ENCODE measurements at regions not wholly inside any gene's neighbourhood (a gene's known extent, or its start where the extent isn't known, plus 50 kb on each side); places are given as distances from the start of the nearest gene placed in this dataset.

DNA sequence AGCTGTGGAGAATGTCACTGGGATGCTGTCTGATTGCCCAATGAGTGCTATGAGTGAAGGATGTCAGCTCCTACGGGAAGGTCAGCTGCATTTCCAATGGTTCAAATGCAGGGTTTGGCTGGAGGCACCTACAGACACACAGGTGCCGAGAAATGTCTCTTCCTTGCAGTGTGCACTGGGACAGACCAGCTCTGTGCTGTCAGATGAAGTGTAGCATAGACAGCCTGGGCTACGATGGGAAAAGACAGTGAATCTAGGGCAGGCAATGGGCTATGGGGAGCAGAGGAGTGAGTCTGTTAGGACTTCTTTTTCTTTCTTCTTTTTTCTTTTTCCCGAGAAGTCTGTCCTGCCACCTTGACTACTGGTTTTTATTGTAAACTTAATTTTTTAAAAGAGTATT is 223.1 kb upstream of the EOMES start:
- DNase-seq: no peak

DNA sequence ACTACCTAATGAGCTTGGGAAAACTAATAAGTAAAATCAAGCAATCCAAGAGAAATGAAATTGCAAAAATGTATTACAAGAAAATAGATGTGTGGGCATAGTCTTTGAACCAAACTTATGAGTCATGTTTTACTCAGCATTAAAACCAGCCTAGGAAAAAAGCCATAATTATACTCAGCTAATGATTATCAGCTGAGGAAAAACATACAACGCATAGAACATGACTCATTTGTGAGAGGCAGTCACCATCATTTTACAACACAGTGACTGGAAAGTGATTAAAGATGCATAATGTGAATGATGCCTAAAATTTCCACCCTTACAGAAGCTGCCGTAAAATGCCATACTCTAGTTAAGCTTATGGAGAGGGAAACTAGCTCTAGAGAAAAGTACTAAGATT is 238.0 kb upstream of the EOMES start:
- DNase-seq: no peak

DNA sequence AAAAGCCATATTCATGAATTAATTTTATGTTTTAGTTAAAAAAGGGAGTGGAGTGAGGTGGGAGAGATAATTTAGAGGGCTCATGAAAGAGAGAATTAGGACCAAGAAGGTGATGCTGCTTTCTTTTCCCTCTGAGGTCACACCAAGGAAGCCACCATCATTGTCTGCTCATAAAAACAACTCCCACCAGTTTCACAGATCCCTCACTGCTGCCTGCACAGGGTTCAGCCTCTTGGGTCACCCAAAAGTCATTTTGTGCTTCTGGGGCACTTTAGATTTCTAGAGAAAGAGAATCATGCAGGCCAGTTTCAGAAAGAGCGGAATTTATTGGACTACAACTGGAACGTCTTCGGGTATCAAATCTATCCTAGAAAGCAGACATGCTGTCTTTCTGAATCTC is 241.4 kb upstream of the EOMES start:
- DNase-seq: no peak

DNA sequence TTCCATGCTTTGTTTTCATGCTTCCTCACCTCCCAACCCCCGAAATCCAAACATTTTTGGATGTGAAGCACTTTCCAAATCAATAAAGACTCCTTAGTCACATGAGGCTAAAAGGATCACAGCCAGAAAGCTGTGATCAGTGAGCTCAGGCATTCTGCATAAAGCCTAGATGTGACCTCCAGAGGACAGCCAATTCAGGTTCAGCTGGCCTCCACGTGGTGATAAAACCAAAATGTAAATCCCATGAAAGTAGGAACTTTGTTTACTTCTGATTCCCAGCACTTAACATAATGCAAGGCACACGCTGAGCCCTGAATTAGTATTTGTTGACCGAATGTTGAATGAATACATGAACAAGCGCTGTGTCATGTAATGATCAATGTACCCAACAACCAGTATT is 249.5 kb upstream of the EOMES start:
- no peak for DNase-seq

DNA sequence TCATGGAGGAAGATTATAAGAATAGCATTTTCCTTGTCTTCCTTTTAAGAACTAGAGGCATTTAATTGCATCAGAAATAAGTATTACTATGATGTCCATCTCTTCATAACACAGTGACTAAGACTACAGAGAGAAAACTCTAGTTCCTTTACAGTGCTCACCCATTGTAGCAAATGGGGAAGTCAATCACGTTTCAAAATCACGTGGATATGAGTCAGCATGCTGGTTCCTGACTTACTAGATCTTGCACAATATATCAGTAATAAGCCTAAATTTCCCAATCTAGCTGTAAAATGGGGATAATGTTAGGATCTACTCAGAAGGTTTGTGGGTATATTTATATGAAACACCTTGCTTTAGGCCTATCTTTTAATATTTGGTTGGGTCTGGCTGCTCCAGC is 254.8 kb upstream of the EOMES start:
- DNase-seq: peak; percentile 10

DNA sequence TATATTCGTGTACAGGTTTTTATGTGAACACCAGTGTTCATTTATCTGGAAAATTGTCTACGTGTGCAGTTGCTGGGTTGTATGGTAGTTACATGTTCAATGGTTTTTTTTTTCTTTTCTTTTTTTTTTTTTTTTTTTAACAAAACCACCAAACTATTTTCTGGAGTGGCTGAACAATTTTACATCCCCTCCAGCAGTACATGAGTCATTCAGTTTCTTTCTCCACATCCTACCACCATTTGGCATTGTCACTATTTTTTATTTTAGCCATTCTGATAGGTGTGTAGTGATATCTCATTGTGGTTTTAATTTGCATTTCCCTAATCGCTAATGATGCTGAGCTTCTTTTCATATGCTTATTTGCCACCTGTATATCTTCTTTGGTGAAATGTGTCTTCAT is 256.3 kb upstream of the EOMES start:
- no peak for DNase-seq

DNA sequence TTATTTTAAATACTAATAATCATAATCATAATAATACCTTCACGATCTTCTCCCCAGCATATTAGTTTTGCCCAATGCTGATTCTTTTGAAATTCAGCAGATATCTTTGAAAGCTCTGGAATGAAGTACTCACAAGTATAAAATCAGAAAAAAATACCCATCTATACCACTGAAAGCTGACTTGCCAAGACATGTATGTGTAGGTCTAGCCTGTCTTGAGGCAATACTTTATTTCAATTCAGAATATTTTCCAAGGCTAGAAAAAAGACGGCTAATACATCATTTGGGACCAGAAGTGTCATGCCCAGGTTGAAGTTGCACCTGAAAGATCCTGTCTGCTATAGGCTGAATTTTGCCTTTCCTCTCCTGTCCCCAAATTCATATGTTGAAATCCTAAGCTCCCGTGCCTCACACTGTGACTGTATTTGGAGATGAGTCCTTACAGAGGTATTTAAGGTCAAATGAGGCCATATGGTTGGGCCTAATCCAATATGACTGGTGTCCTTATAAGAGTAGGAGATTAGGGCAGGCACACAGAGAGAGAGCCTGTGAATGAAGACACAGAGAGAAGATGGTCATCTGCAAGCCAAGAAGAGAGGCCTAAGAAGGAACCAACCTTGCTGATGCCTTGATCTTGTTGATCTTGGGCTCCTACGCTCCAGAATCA is 255.9 kb upstream of the CMC1 start:
- DNase-seq: no peak

DNA sequence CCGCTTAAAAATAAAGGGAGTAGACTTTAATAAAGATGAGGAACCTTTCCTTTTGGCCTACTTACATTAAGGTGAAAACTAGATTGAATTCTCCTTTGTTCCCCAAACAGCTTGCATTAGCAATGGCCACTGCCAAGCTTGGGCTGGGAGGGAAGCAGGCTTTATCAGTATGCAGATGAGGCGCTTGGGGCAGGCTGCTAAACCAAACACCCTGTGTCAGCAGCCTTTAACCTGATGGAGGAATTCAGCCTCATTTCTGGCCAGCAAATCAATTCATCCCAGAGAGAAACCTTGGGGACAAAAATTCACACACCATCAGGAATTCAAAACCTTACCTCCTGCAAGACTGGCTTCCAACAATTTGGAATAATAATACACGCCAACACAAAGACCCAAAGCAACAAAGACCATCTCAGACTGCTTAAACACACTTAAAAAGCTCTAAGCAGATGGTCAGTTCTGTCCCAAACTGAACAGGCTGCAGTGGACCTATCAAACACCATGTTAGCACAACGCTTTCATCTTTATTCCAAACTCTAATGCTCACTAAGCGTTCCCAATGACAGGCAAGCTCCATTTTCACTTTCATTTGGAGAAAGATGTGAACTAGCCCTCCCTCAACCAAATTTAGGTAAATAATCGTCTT is 255.1 kb upstream of the CMC1 start:
- DNase-seq: no peak

DNA sequence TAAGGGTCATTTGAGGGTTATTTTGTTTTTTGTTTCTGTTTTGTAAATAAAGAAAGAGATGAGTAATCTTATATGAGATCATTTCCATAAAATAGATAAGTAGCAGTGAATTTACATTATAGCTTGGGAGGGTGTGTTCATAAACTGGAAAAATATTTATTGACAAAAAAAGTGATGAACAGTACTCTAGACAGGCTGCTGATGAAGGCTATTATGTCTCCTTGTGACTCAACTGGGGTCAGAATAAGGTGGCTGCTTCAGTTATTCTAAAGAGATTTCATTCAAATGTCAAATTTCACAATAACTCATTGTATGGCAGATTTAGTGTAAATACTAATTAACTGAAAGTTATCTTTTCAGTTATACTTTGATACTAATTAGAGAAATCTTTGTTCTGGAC is 251.1 kb upstream of the CMC1 start:
- DNase-seq: no peak

DNA sequence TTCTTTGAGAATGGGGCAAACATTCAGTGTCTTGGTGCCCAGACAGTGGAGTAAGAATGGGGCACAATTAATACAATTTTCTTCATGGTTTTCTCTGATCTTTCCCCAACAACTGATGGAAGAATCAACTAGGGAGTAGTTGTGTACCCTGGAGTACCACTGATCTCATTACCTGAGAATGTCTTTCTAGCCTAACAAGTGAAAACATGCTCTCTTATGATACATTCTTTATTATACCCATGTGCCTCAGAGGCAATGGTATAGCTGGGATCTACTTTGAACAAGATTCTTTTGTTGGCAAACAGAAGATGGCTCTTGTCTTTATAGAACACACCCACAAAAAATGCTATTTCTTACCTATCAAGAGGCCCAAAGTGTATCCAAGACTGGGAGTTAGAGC is 250.6 kb upstream of the CMC1 start:
- no peak for DNase-seq

DNA sequence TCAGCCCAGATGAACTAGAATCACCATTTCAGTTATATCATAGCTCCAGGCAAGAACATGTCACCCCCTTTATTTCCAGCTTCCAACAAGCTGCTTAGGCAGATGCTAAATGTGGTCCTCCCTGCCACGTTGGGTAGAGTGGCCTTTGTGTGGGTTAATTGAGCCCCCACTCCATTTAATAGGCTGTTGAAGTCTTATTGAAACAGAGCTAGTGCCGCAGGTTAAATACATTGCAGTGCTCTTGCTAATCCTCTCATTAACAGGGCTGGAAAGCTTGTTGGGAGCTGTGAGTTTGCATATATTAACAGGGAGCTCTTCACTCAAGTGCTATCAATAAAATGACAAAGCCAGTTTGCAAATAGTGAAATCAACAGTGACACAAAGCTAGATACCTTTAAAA is 248.4 kb upstream of the CMC1 start:
- no peak for DNase-seq

DNA sequence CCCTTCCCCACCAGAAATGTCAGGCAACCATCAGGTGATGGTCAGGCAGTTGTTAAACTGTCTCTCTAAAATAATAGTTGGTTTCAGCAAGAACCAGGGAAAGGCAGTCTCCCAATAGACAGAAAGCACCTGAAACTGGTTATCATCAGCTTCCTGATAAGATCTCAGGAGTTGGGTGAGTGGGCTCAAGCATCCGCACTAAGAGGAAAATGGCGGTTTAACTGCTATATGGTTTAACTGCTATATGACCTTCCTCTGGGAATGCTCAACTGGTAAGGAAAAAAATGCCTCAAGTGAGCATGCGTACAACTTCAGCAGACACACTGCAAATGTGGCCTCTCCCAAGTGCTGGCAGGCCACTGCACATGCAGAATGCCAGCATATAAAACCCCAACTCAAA is 240.8 kb upstream of the CMC1 start:
- no peak for DNase-seq

DNA sequence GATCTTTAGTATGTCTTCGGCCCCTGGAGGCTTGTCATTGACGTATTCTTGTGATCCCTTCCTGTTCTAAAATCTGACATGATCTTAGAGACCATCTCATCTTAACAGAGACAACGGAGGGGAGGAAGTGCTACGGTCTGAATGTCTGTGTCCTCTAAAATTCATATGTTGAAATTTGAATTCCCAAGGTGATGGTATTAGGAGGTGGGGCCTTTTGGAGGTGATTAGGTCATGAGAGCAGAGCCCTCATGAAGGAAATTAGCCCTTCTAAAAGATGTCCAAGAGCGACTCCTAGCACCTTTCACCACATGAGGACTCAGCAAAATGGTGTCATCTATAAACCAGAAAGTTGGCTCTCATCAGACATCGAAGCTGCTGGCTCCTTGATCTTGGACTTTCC is 233.2 kb upstream of the CMC1 start:
- DNase-seq: peak; percentile 12

DNA sequence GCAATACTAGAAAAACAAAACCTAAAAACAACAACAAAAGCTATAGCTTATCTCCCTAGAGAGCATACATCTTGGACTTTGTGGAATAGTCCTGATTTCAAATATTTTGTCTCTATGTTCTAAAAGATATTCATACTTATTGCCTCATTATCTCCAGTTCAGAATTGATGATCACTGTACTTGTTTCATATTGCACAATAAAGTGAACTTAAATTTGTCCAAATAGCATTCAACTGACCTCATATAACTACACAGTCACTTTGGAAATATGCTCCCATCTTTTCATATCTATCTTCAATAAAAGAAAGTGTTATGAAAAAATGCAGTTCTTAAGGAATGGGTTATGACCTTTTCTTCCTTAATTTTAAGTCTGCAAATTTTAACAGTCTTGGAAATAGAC is 228.6 kb upstream of the CMC1 start:
- no peak for DNase-seq

DNA sequence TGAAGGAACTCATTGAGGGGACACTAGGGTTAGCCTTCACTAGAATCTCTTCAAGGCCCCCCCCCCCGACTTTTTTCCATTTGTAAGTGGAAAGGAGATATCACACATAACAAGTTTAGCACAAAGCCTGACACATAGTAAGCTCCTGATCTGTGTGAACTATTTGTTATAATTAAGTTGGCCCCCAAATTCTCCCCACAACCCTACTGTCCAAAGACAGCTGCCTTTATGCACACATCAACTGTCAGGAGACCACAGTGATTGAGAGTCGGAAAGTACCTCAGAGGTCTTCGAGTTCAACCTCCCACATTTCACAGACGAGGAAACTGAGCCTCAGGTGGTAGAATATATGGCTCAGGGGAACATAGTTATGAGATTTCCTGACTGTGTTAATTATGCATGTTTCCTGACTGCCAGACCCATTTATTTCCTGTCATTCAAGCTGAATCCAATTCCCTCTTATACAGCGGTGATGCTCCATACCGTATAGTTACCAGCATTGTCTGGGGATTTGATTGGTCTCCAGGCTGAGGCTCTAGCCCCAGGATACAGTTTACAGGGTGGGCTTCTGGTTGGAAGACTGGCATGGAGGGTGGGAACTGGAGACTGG is 227.4 kb upstream of the CMC1 start:
- no peak for DNase-seq

DNA sequence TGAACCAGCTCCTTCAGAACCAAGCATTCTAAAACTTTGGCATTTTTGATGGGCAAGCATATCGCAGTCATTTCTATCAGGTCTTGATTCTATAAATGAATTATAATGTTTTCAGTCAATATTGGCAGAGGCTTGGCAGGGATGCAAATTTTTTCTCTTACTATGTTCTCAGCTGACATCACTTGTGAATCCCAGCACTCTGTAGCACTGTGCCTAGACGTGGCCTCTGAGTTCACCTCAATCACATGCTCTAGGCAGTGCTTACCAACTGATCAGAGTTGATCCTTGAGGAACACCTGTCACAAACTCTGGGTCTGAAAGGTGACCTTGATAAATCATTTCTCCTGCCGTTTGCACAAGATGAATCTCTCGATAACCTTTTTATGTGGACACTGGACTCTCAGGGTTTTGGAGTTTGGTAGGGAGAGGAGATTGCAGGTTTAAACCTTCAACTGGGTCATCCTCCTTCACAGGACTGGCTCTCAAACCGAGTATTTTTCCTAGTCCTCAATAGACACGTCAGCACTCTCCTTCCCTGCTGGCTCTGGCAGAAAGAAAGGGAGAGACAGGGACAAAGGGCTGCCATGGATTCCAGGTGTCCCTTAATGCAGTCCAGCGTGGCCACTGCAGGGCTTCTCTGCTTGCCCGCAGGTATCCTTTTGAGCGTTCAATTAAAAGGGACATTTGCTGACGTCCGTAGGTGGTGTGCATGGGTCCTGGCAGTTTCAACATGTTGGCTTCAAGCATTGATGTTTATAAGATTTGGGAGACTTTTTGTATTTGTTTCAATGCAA is 222.3 kb upstream of the CMC1 start:
- no peak for DNase-seq

DNA sequence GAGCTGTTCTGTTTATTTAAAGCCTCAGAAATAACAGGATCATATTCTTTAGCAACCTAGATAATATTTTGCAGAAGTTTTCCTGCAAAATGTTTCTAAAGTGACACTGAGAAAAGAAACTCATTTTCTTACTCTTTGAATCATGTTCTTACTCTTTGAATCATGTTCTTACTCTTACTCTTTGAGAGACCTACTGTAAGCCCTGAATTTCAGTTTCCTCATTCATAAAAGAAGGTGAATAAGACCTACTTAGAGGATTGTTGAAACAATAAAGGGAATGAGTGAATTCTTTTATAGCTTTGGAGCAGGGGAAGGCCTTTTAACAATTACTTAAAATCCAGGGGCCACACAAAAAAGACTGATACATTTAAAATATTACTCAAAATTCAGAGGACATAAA is 221.7 kb upstream of the CMC1 start:
- DNase-seq: no peak

DNA sequence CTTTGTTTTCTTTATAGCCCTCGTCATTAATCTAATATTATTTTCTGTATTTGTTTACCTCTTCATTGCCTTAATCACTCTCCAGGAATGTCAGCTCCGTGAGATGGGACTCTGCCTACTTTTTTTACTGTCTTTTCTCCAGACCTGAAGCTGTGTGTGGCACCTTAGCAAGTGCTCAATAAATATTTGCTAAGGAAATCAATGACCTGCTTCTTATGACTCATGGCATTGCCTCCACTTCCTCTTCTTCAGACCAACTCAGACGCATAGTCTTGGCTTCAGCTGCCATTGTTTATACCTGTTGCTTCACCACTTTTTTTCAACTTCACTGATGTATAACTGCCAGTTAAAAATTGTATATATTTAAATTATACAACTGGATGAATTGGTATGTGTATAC is 218.5 kb upstream of the CMC1 start:
- DNase-seq: no peak

DNA sequence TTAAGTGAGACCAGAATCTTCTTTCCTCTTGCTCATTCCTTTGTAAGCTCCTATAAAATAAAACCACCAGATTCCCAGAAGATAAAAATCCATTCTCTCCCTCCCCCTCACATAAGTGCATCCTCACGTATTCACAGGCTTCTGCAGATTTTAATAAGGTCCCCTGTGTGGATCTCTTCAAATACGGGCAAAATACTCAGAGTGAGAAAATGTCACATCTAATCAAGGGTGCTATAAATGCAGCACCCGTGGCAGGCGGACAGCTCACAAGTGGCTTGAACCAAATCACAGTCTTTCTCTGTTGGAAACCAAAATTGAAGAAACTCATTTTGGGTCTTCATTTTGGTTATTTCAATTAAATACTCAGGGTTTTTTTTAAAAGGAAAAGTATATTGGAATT is 212.9 kb upstream of the CMC1 start:
- no peak for DNase-seq

DNA sequence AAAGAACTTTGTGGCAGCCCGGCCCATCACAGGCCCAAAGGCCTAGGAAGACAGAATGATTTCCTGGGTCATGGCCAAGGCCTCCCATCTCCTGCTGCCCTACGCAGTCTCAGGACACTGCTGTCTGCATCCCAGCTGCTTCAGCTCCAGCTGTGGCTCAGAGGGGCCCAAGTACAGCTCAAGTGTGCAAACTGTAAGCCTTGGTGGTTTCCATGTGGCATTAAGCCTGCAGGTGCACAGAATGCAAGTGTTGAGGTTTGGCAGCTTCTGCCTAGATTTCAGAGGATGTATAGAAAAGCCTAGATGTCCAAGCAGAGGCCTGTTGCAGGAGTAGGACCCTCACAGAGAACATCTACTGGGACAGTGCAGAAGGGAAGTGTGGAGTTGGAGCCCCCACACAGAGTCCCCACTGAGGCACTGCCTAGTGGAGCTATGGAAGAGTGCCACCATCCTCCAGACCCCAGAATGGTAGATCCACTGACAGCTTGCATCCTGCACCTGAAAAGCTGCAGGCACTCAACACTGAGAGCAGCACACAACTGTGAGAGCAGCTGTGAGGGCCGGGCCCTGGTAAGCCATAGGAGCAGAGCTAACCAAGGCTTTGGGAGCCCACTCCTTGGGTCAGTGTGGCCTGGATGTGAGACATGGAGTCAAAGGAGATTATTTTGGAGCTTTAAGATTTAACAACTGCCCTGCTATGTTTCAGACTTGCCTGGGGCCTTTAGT is 208.2 kb upstream of the CMC1 start:
- DNase-seq: no peak

DNA sequence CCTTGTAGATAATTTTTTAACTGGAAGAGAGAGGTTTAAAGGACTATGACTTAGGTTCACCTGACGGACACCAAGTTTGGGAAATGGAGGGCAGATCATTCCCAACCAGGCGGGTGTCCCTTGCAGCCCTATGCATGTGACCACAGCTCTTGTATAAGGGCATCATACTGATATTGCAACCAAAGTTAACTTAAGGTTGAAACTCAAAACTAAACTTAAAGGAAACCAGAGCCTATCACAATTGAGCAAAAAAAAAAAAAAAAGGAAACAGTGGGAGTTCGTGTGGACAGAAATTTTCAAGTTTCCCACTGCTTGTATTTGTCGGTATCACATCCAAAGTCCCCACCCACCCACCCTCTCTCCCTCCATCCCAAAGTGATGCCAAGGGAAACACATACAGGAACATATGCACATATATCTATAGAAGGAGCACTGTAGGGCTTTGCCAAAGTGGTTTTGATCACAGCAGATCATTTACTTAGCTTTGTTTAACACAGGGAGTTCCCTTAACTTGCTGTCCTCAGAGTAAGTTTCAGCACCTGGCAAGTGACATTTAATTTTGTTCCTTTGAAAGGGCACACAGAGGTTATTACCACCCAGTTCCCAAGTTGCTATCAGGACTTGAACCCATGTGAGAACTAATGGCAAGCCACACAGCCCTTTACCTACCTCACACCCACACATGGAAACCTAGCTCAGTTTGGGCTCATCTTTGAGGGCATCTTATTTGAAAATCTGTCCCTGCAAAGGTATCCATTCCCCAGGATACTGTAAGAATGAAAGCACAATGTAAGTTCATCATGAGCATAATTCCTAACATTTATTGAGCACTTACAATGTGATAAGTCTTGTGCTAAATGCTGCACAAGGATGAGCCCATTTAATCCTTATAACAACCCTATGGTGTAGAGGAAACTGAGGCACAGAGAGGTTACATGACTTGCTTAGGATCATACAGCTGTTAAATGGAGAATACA is 204.5 kb upstream of the CMC1 start:
- no peak for DNase-seq

DNA sequence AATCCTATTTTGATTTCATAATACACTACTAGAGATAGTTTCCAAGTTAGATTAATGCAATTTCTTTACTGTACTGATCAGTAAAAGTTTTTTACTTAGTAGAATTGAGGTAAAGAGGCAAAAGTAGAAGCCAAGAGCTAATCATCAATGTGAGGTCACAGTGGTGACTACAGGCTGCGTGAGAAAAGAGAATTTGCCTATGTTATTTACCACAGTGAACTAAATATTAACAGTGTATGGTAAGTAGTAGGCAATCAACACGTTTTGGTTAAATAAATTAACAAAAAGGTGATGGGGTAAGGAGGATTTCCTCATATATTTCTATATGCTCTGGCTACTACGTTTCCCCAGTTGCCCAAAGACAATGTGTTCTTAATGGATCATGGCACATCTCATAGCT is 202.2 kb upstream of the CMC1 start:
- no peak for DNase-seq

Data from CD4-positive, alpha-beta T cell treated with Interleukin-17A for 1 hour (primary cell).